ENCODE measurements at regions not wholly inside any gene's neighbourhood (a gene's known extent, or its start where the extent isn't known, plus 50 kb on each side); places are given as distances from the start of the nearest gene placed in this dataset.

DNA sequence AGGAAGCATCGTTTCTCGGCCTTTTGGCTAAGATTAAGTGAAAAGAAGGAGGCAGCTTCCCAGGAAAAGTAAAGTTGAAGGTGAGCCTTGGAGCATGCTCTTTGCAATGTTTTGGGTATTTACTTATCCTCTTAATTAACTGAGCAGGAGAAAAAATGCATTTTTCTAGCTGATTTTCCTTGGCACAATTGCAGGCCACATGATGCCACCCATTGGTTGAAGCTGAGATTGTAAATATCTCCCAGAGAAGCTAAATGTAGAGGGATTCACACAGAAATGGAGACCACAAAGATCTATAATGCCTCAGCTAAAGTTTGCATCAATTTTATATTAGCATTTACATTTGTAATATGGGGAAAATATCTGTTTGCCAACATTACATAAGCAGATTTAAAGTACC is 294.1 kb downstream of the KCNS3 start (continued):
- TF ChIP-seq CSRNP3 (CRISPR knock-in tag; IDR thresholded peaks at IDR 0.05), result no peak

GRCh38 chr2:18171191-18172139 is 293.0 kb downstream of the KCNS3 start:
- ATAC-seq, result no peak
- TF ChIP-seq TSHZ2 (CRISPR knock-in tag; IDR thresholded peaks at IDR 0.05) (no peak), GLIS3 (CRISPR knock-in tag; IDR thresholded peaks at IDR 0.05) (no peak), ZFP30 (CRISPR knock-in tag; IDR thresholded peaks at IDR 0.05) (no peak), ZC3H10 (CRISPR knock-in tag; IDR thresholded peaks at IDR 0.05) (no peak), ZNF565 (CRISPR knock-in tag; conservative IDR thresholded peaks at IDR 0.05; ENCODE audit: low read depth) (no peak), OSR1 (CRISPR knock-in tag; IDR thresholded peaks at IDR 0.05) (no peak), PPARA (CRISPR knock-in tag; IDR thresholded peaks at IDR 0.05; ENCODE audit: borderline replicate concordance) (no peak), ESRRG (CRISPR knock-in tag; IDR thresholded peaks at IDR 0.05) (no peak), ZNF8 (CRISPR knock-in tag; IDR thresholded peaks at IDR 0.05) (no peak), BACH2 (CRISPR knock-in tag; IDR thresholded peaks at IDR 0.05; ENCODE audit: borderline replicate concordance) (no peak), ISL1 (CRISPR knock-in tag; IDR thresholded peaks at IDR 0.05) (no peak), TCF4 (CRISPR knock-in tag; IDR thresholded peaks at IDR 0.05; ENCODE audit: borderline replicate concordance) (no peak), POU6F1 (CRISPR knock-in tag; IDR thresholded peaks at IDR 0.05; ENCODE audit: borderline replicate concordance, low read depth) (no peak), ZNF70 (CRISPR knock-in tag; IDR thresholded peaks at IDR 0.05) (no peak)
- TF ChIP-seq, protein P1, sequence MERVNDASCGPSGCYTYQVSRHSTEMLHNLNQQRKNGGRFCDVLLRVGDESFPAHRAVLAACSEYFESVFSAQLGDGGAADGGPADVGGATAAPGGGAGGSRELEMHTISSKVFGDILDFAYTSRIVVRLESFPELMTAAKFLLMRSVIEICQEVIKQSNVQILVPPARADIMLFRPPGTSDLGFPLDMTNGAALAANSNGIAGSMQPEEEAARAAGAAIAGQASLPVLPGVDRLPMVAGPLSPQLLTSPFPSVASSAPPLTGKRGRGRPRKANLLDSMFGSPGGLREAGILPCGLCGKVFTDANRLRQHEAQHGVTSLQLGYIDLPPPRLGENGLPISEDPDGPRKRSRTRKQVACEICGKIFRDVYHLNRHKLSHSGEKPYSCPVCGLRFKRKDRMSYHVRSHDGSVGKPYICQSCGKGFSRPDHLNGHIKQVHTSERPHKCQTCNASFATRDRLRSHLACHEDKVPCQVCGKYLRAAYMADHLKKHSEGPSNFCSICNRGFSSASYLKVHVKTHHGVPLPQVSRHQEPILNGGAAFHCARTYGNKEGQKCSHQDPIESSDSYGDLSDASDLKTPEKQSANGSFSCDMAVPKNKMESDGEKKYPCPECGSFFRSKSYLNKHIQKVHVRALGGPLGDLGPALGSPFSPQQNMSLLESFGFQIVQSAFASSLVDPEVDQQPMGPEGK (CRISPR knock-in tag; IDR thresholded peaks at IDR 0.05; ENCODE audit: borderline replicate concordance), result no peak
- TF ChIP-seq, protein P2, sequence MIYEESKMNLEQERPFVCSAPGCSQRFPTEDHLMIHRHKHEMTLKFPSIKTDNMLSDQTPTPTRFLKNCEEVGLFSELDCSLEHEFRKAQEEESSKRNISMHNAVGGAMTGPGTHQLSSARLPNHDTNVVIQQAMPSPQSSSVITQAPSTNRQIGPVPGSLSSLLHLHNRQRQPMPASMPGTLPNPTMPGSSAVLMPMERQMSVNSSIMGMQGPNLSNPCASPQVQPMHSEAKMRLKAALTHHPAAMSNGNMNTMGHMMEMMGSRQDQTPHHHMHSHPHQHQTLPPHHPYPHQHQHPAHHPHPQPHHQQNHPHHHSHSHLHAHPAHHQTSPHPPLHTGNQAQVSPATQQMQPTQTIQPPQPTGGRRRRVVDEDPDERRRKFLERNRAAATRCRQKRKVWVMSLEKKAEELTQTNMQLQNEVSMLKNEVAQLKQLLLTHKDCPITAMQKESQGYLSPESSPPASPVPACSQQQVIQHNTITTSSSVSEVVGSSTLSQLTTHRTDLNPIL (CRISPR knock-in tag; IDR thresholded peaks at IDR 0.05; ENCODE audit: low read depth), result no peak

GRCh38 chr2:18170642-18171041 is 292.2 kb downstream of the KCNS3 start:
- ATAC-seq, result no peak
- TF ChIP-seq TCF4 (CRISPR knock-in tag; IDR thresholded peaks at IDR 0.05; ENCODE audit: borderline replicate concordance) (no peak), ZFP30 (CRISPR knock-in tag; IDR thresholded peaks at IDR 0.05) (no peak), ESRRG (CRISPR knock-in tag; IDR thresholded peaks at IDR 0.05) (no peak), TOX (CRISPR knock-in tag; IDR thresholded peaks at IDR 0.05; ENCODE audit: borderline replicate concordance) (no peak), CSDC2 (CRISPR knock-in tag; IDR thresholded peaks at IDR 0.05) (no peak), TSHZ2 (CRISPR knock-in tag; IDR thresholded peaks at IDR 0.05) (no peak), PPARA (CRISPR knock-in tag; IDR thresholded peaks at IDR 0.05; ENCODE audit: borderline replicate concordance) (no peak), ZNF8 (CRISPR knock-in tag; IDR thresholded peaks at IDR 0.05) (no peak), ISL1 (CRISPR knock-in tag; IDR thresholded peaks at IDR 0.05) (no peak)
- TF ChIP-seq, protein P2 (CRISPR knock-in tag; IDR thresholded peaks at IDR 0.05; ENCODE audit: low read depth), result no peak
- TF ChIP-seq, protein P1 (CRISPR knock-in tag; IDR thresholded peaks at IDR 0.05; ENCODE audit: borderline replicate concordance), result no peak
